Superior temporal gyrus (tissue), 1 donor: ENCODE measurements at regions not wholly inside any gene's neighbourhood (a gene's known extent, or its start where the extent isn't known, plus 50 kb on each side); places are given as distances from the start of the nearest gene placed in this dataset.
"Not testable (repeated sequence)": the region's sequence is repeated elsewhere in the genome, so short reads cannot be mapped to it uniquely, and the experiment has no call there.

Experiments used
- DNase-seq: peaks from one replicate; pipeline ENCODE4 v3.0.0-alpha.2; 2016; ENCODE audit errors: extremely low spot score

DNA sequence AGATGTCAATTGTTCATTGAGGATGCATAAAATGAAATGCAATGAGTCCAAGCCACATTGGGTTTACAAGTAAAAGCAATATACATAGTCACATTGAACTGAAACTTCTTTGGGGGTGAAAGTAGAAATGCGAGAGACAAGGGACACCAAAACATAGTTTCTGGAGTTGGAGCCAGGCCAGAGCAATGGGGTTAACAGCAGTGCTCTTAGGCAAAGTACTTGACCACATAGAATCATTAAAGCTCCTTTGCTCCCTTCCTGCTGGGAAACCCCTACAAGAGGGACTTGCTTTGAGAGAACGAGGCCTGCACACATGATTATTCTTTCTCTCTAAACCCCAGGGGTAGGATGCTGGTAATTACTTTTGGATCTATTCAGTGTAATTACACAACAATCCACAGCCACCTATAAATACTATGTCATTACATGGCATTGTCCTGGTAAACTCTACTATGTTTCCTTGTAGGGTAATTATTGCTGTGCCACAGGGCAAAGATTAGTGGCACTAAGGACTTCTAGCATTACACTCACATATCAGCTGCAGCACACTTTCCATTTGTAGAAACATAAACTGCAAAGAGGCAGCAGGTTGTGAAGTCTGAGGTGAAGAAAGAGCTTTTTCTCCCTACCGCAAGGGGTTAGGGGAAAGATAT lies 421.6 kb upstream of the PBX1 start:
- DNase-seq = no peak

DNA sequence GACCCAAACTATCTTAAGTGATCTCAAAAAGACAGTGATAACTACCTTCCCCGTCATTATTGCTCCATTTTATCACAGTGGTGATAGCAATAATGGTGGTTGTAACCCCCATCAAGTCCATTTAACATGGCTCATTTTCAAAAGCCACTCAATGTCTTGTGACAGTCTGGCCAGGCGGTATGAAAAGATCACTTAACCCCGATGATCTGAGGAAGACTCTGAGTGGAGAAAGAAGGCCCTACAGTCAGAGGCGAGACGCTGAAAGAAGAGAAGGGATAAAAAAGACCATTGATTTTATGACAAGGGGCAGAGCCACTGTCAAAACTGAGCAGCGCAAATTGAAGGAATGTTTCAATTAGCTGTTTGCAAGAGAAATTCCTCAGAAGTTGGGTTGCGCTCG lies 417.2 kb upstream of the PBX1 start:
- no peak for DNase-seq

DNA sequence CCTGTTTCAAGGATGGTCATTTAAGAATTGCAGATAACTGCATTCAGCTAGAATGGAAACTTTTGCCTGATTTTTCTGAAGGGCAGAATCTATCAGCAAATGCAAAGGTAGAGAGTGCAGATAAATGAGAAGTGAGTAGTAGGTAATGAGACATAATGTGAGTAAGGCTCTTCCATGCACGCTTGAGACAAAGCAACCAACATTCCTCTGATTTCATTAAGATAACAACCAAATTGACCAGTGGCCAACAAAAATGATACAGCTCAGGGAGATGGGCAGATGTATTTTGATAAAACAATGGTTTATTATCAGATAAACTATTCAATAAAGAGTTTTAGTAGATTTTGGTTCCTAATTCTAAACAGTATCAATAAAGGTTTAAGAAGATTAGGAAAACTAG lies 404.4 kb upstream of the PBX1 start:
- no peak for DNase-seq

DNA sequence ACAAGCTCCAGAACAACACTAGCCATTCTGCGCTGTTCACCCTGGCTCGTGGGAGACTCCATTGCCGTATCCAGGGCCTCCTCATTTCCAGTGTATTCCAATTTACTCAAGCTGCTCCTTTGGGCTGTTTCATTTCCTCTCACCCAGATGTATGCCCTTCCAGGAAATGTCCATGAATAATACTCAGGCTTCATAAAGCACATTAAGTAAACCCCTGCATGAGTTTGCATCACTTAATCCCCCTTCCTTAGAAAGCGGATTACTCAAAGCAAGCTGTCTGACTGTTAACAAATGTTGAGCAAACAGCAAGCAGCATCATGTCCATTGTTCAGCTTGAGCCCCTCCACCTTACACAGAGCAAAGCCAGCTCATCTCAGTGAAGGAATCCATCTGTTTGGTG lies 403.6 kb upstream of the PBX1 start:
- DNase-seq = no peak

DNA sequence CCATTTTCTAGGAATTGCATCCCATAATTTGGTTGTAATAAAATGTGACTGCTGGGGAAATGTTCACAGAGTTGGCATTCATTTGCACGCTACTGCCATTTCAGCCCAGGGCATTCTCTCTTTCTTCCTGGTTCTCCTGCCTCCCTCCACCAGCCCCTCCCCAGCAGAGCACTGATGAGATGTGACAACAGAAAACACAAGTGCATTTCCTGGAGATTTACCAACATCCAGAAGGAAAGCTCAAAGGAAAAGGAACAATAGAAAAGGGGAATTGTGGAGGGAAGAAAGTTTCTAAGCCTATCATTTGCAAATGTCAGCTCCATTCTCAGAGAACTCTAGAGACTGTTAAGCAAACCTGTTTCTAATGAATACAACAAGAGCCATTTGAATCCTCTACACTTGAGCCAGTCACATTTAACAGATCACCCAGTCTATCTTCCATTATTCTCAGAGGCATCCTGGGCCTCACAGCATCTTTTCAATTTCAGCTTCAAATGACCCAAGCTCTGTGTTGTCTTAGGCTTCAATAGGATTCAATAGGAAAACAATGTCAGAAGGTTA lies 395.6 kb upstream of the PBX1 start:
- no peak for DNase-seq

DNA sequence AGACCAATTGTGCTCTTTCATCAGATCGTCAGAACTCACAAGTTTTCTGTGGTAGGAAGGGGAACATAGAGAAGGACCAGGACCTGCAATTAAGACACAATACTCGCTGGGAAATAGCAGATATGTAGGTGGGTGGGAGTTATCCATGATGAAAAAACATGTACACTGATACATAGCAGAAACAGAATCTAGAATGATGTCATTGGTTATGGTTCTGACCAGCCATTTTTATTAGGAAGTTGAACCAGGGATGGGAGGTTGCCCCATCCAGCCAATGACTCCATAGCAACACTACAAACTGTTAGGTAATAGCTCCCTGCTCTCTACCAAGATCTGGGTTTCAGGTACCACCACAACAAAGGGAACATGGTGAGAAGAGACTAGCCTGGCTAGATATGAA lies 393.5 kb upstream of the PBX1 start:
- DNase-seq = no peak

DNA sequence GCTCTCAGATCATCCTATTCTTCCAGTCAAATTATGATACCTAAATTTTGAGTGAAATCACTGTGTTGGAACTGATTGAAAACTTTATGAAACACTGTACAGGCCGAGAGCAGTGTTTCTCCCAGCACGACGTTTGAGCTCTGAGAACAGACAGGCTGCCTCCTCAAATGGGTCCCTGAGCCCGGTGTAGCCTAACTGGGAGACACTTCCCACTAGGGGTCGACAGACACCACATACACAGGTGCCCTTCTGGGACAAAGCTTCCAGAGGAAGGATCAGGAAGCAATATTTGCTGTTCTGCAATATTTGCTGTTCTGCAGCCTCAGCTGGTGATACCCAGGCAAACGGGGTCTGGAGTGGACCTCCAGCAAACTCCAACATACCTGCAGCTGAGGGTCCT lies 392.5 kb upstream of the PBX1 start:
- DNase-seq = not testable (repeated sequence)

DNA sequence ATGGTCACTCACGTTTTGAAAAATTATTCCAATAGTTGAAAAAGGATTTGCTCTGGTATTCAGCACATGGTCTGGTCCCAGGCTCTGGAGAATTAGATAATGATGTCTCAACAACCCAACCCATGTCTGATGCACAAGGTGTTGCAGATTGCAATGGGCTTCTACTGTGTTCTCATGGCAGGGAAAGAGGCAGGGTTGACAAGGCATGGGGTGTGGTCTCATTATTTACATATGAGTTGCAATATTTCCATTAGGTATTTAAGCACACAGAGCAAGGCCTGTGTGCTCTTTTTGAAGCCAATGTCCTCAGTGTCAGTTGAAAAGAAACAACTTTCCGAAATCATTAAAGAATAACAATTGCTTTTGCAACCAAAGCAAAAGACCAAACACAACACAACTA lies 381.9 kb upstream of the PBX1 start:
- no peak for DNase-seq

DNA sequence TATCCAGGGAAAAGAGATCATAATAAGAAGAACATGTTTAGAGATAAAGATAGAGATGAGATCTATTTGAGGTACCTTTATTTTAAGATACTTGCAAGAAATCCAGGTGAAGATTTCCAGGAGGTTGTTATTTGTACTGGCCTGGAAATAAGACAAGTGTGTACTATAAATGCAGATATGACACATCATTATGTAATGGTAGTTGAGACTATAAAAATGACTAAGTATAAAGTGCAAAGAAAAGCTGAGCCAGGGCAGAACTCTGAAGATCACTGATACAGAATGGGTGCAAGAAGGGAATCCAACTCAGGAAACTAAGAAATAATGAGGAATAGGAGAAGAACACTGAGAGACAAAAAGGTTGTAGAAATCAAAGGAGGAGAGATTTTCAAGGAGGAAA lies 378.2 kb upstream of the PBX1 start:
- DNase-seq = peak; percentile 21

DNA sequence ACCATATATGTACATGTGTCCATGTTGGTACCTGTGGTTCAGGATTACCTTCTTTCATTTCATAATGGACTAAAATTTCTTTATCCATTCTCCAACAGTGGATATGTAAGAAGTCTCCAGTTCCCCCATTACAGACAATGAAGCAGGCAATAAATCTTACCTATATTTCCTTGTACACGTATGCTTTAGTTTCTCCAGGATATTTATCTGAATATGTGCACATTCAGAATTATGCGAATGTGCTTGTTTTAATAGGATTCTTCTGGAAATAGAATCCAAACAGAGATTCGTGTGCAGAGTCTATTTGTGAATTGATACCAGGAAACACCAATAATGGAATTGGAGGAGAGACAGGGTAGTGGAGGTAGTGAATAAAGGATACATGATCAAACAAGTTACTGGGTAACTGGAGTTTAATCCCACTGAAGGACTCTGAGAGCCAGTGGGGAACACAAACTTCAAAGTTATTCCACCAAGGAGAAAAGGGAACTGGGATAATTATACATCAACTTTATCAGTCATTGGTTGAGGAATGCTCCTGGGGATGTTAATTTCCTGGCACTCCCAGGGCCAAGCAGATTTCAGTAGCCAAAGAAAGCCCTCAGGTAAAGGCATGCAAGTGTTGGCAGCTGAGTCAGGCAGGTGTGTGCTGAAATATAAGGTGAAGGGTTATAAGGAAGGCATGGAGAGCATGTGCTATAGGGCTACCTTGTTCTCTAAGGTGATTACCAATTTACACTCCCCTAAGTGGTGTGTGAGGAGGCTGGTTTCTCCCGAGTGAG lies 374.9 kb upstream of the PBX1 start:
- no peak for DNase-seq

DNA sequence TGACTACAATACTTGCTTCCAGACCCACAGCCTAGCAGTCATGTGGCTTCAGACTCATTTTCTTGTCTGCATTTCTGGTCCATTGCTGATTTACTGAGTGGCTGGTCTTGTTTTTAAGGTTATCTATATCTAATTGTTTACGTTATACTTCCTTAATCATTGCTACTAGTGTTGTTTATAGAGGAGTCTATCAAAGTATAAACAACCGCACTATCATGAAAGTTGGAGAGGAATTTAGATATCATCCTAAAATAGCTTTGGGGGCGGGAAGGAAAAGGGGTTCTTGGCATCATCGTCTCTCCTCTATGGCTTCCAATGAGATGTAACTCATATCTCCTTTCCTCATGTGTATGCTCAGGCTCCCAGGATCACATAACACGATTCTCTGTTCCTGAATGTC lies 372.1 kb upstream of the PBX1 start:
- DNase-seq = no peak

DNA sequence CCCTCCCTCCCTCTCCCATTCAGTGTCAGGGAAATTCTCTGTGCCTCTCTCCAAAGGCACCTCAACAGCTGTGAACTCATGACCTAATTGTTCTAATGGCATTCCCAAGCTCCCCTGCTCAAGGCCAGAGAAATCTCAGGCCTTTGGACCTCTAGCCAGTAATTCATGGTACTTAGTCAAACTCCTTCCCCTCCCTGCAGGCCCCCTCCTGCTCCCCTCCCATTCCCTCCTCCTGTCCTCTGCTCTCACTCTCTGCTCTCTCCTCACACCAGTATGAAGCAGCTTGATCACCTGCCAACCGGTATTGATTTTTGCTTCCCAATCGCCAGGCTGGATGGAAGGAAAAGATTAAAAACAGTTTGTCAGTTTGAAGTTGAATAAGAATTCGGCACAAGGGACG lies 370.5 kb upstream of the PBX1 start:
- no peak for DNase-seq

DNA sequence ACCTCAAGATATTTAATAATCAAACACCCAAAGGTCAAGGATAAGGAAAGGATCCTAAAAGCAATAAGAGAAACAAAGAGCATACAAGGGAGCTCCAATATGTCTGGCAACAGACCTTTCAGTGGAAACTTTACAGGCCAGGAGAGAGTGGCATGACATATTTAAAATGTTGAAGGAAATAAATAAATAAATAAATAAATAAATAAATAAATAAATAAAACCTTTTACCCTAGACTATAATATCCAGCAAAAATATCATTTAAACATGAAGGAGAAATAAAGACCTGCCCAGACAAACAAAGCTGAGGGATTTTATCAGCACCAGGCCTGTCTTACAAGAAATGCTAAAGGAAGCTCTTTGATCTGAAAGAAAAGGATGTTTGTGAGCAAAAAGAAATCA lies 367.8 kb upstream of the PBX1 start:
- DNase-seq = no peak

DNA sequence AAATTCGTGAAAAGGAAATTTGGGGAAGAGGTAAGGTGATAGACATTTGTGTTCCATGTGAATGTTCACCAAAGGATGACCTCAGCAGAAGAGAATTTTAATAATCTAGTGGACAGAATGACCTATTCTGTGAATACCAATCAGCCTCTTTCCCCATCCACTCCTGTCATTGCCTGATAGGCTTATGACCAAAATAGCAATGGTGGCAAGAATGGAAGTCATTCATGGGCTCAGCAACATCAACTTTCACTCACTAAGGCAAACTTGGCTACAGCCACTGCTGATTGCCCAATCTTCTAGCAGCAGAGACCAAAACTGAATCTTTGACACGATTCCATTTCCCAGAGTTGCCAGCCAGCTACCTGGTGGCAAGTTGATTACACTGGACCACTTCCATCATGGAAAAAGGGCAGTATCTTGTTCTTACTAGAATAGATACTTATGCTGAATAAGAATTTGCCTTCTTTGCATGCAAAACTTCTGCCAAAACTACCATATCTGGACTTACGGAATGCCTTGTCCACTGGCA lies 348.7 kb upstream of the PBX1 start:
- no peak for DNase-seq

DNA sequence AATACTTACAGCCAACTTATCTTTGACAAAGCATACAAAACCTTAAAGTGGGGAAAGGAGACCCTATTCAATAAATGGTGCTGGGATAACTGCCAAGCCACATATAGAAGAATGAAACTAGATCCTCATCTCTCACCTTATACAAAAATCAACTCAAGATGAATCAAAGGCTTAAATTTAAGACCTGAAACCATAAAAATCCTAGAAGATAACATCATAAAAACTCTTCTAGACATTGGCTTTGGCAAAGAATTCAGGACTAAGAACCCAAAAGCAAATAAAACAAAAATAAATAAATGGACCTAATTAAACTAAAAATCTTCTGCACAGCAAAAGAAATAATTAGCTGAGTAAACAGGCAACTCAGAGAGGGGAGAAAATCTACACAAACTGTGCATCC lies 335.6 kb upstream of the PBX1 start:
- no peak for DNase-seq

DNA sequence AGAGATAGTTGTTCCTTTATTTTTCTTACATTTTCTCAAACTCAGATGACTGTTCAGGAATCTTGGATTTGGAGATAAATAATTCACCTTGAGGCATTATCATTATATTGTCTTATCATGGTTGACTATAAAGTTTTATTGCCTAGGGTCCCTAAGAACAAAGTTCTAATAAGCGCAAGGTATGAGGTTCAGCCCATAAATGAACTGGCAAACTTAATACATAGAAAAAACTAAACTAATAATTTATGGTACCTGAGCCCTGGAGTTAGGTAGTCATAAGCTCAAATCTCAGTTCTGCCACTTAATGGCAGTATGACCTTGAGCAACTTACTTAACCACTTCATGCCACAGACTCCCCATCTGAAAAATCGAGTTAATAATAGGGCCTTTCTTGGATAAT lies 334.0 kb upstream of the PBX1 start:
- no peak for DNase-seq

DNA sequence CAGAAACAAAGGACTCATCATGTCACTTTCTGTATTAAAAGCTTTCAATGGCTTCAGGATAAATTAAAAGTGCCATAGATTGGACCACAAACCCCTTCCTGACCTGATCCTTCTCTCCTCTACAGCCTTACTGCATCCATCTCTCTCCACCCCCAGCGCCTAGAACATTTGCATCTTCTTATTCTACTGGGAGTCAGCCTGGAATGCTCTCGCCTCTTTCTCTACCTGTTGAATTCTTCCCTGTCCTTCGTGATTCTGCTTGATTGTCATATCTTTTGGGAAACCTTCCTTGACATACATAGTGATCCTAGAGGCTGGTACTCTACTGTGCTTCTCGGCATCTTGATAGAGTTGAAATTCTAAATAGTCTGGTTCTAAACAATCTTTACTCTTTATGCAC lies 332.0 kb upstream of the PBX1 start:
- no peak for DNase-seq

DNA sequence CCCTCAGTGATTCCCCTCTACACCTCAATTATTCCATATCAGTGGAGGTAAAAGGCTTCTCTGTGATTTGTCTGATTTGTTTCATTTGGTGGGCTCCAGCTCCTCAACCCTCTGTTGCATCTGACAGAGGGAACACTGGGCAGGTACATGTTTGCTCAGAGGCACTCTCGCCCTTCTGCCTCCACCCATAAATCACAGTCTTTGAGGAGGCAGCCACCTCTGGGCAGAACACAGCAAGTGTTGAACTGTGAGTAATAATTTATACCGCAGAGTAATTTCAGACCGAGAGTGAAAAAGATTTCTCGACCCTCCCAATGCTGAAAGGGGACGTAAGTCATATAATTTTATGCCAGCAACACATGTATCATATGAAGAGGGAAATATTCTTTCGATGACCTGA lies 330.1 kb upstream of the PBX1 start:
- DNase-seq = no peak

DNA sequence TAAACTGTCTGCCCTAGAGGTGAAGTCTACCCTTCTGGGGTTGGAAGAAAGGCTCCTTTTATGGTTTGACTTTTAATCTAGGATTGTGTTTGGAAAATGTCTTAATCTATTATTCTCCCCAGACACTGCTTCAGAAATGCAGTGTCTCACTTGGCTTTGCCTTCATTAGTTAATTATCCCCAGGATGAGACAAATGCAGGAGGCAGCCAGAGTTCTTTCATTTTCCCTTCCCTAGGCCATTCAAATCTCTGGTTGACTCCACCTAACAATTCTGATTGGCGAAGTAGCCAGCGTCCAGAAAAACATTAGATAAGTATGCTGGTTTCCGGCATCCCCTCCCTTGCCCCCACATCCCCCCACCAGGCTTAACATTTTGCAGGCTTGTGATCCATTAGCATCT lies 325.8 kb upstream of the PBX1 start:
- DNase-seq = no peak

DNA sequence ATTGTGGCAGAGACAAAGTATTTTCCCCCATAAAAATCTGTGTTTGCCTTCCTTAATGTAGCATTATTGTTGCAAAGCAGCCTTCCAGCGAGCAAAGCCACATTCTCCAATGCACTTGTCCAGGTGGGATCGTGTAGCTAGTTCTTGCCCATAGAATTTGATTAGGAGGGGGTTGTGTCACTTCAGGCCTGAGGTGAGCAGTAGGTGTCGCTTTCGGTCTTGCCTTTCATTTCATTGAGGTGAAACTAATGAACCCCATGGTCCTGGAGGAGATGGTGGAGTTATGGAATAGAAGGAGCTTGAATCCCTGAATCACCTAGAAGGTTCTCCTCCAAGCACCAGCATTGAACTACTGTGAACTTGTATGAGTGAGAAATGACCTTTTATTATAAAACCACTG lies 318.9 kb upstream of the PBX1 start:
- no peak for DNase-seq

DNA sequence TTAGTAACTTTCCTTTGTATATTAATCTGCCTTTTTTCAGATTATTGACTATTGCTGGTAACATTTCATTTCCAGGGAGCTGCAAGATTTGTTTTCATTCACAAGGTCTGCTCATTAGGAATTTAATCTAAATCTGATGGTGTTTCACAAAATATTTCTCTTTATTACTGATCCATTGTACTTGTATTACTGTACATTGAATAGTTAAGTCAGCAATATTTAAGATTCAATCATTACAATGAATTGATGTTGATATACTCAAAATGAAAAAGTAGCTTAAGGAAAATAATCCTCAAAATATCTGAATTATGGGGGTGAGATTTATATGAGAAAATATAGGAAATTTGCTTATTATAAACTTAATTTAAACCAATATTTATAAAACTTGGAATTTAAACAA lies 308.6 kb upstream of the PBX1 start:
- no peak for DNase-seq

DNA sequence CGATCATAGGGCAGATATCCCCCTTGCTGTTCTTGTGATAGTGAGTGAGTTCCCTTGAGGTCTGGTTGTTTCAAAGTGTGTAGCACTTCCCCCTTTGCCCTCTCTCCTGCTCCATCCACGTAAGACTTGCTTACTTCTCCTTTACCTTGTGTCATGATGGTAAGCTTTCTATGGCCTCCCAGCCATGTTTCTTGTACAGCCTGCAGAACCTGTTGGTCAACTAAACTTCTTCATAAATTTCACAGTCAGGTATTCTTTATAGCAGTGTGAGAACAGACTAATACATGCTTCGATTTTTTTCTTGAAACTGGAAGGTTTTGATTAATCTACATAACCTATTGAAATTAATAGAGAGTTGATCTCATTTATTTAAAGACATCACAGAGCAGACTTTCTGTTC lies 302.5 kb upstream of the PBX1 start:
- no peak for DNase-seq

DNA sequence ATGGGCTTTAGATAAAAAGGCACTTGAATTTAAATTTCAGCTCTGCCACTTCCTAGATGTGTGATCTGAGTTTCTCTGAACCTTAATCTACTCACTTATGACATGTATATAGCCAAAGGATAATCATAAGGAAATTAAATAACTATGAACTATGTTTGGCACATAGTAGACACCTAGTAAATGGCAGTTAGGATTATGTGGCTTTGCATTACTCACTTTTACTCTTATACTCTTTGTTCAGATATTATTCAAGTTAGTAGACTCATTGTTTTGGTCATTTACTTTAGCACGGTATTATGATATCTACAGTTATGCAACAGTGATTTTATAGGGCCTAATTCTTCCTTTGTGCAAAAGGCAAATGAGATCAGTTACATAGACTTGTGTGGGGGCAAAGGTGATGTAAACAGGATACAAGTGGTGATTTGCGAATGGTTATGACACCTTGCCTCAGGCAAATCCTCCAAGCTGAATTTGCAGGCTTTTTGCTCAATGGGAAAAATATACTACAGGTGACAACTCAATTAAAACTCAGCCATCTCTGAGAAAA lies 297.2 kb upstream of the PBX1 start:
- no peak for DNase-seq
